ENCODE measurements at regions not wholly inside any gene's neighbourhood (a gene's known extent, or its start where the extent isn't known, plus 50 kb on each side); places are given as distances from the start of the nearest gene placed in this dataset.

GRCh38 chr5:144017631-144018030 lies 152.8 kb downstream of the YIPF5 start:
- no peak for TF ChIP-seq CTCF (IDR thresholded peaks at IDR 0.05)
- no peak for TF ChIP-seq POLR2A (IDR thresholded peaks at IDR 0.05)
